OCI-LY7 (cell line): ENCODE measurements at regions not wholly inside any gene's neighbourhood (a gene's known extent, or its start where the extent isn't known, plus 50 kb on each side); places are given as distances from the start of the nearest gene placed in this dataset.

Source experiments
- CTCF ChIP-seq: fragments of 200-600 bp; sonication (generic); conservative IDR thresholded peaks from 2 replicates; pipeline ENCODE4 v1.5.1; 2014; ENCODE audit warnings: mild to moderate bottlenecking, antibody characterized with exemption, low read length, moderate library complexity, mixed read lengths
- EZH2phosphoT487 ChIP-seq: fragments of 200-600 bp; sonication (generic); IDR thresholded peaks from 2 replicates; pipeline ENCODE4 v1.6.1; 2018; ENCODE audit warnings: low read depth, borderline replicate concordance, mild to moderate bottlenecking, mixed run types, antibody characterized with exemption, low read length, moderate library complexity, mixed read lengths

GRCh38 chr4:8748236-8748575, 123.4 kb downstream of the HMX1 start:
- TF ChIP-seq CTCF (no peak), EZH2phosphoT487 (no peak)
